Astrocyte of the spinal cord (primary cell): ENCODE measurements at regions not wholly inside any gene's neighbourhood (a gene's known extent, or its start where the extent isn't known, plus 50 kb on each side); places are given as distances from the start of the nearest gene placed in this dataset.

ENCODE experiments used
- DNase-seq: peaks from one replicate; pipeline ENCODE4 v3.0.0; 2011; ENCODE audit warnings: low read depth, low spot score
- H3K4me3 ChIP-seq: 2 replicates; pipeline ENCODE4 v1.5.1; 2011; ENCODE audit warnings: low read depth, mild to moderate bottlenecking, low read length, moderate library complexity
- CTCF ChIP-seq: IDR thresholded peaks from 2 replicates; pipeline ENCODE4 v1.5.1; 2012; ENCODE audit warnings: low read depth, mild to moderate bottlenecking, low read length, inconsistent platforms
- in situ Hi-C: cut with HindIII; loops from 2 replicates; pipeline ENCODE4 v1.10.0; 2017; ENCODE audit warnings: low sequenced_read_pairs

- no peak for TF ChIP-seq CTCF
- no peak overlapping the region for H3K4me3 ChIP-seq
- in situ Hi-C loops = no loop called here
- DNase-seq = peak; percentile 7
Measured at GRCh38 chr1:208536212-208536611, 292.0 kb upstream of the PLXNA2 start.

- H3K4me3 ChIP-seq = no peak overlapping the region
- TF ChIP-seq CTCF = no peak
- in situ Hi-C loops = no loop called here
- no peak for DNase-seq
Measured at GRCh38 chr1:208537198-208537597, 293.0 kb upstream of the PLXNA2 start.

GRCh38 chr1:208538078-208538477 lies 293.9 kb upstream of the PLXNA2 start:
- no peak for TF ChIP-seq CTCF
- no peak overlapping the region for H3K4me3 ChIP-seq
- in situ Hi-C loops = no loop called here
- DNase-seq = no peak

- in situ Hi-C loops = no loop called here
- no peak overlapping the region for H3K4me3 ChIP-seq
- no peak for DNase-seq
- no peak for TF ChIP-seq CTCF
Measured at GRCh38 chr1:208538587-208538986, 294.4 kb upstream of the PLXNA2 start.

GRCh38 chr1:208540724-208541123 lies 296.5 kb upstream of the PLXNA2 start:
- in situ Hi-C loops = no loop called here
- TF ChIP-seq CTCF = no peak
- H3K4me3 ChIP-seq = no peak overlapping the region
- no peak for DNase-seq

- in situ Hi-C loops = no loop called here
- no peak overlapping the region for H3K4me3 ChIP-seq
- DNase-seq = no peak
- no peak for TF ChIP-seq CTCF
Measured at GRCh38 chr1:208541225-208541855, 297.2 kb upstream of the PLXNA2 start.

- no peak overlapping the region for H3K4me3 ChIP-seq
- in situ Hi-C loops = no loop called here
- DNase-seq = no peak
- TF ChIP-seq CTCF = no peak
Measured at GRCh38 chr1:208542309-208542708, 298.1 kb upstream of the PLXNA2 start.
